Effector memory CD4-positive, alpha-beta T cell (primary cell): ENCODE measurements at regions not wholly inside any gene's neighbourhood (a gene's known extent, or its start where the extent isn't known, plus 50 kb on each side); places are given as distances from the start of the nearest gene placed in this dataset.

ENCODE experiments used
- DNase-seq, 3 donors: peaks; one replicate each; pipeline ENCODE4 v3.0.0-alpha.2; 2020
- H3K27ac ChIP-seq: 2 replicates; pipeline ENCODE4 v1.7.0; 2013; ENCODE audit warnings: mild to moderate bottlenecking, low read length, moderate library complexity; ENCODE audit not compliant: insufficient read depth, poor library complexity, severe bottlenecking
- H3K27me3 ChIP-seq: replicated peaks from 2 replicates; pipeline ENCODE4 v1.7.0; 2013; ENCODE audit warnings: mild to moderate bottlenecking, low read length; ENCODE audit not compliant: insufficient read depth, control insufficient read depth, poor library complexity, severe bottlenecking
- H3K36me3 ChIP-seq: 2 replicates; pipeline ENCODE4 v1.7.0; 2013; ENCODE audit warnings: mild to moderate bottlenecking, low read length, moderate library complexity; ENCODE audit not compliant: control insufficient read depth, insufficient read depth
- H3K4me1 ChIP-seq: 2 replicates; pipeline ENCODE4 v1.7.0; 2013; ENCODE audit warnings: low read length, mild to moderate bottlenecking; ENCODE audit not compliant: control insufficient read depth, insufficient read depth, poor library complexity, severe bottlenecking
- H3K4me3 ChIP-seq: 2 replicates; pipeline ENCODE4 v1.7.0; 2013; ENCODE audit warnings: low read length, low read depth, mild to moderate bottlenecking; ENCODE audit not compliant: insufficient read depth, poor library complexity, severe bottlenecking
- H3K9me3 ChIP-seq: 2 replicates; pipeline ENCODE4 v1.7.0; 2013; ENCODE audit warnings: mild to moderate bottlenecking, low read length, moderate library complexity; ENCODE audit not compliant: control insufficient read depth

GRCh38 chr6:21740376-21741124 is 147.0 kb downstream of the SOX4 start:
- no peaks in the 10 kb centered on the region for H3K27me3 ChIP-seq
- no peaks in the 10 kb centered on the region for H3K36me3 ChIP-seq
- no peak overlapping the region for H3K27ac ChIP-seq
- DNase-seq: no peak
- H3K4me1 ChIP-seq: no peaks in the 10 kb centered on the region
- H3K9me3 ChIP-seq: no peaks in the 10 kb centered on the region
- no peak overlapping the region for H3K4me3 ChIP-seq

DNA sequence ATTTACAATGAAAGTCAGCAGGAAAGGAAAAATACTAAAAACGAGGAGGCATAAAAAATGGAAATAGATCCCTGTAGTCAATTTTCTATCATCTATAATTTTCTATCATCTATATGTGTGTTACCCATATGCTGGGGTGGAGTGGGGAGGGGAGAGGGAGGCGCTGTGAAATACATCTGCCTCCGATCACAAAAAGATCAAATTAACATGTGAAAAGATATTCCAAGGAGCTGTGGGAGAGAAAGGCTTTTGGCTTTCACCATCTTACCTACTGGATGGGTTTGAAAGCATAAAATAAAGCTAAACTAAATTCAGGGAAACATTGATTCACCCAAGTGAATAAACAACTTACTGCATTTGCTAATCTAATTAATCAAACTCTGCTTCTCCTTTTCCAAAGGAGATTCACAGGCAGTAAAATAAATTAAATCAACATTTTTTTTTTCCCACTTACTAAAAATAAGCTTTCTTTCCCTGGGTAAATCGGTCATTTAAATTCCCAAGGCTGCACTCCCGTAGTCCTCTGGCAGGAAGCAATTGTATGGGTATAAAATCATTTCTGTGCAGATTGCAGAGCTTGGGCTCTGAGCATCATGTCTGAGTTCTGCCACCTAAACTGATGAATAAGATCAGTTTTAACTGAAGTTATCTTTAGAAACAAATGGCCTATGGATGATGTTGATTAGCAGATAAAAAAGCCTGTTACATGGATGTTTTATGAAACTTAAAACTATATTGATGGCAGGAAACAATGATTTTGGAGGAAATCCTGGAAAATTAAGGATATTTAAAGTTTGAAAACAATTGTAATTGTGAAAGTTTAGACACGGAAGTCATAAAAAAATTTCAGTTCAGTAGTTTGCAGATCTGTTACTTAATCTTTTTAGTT is 147.9 kb downstream of the SOX4 start:
- no peak overlapping the region for H3K4me3 ChIP-seq
- no peak overlapping the region for H3K27ac ChIP-seq
- no peaks in the 10 kb centered on the region for H3K9me3 ChIP-seq
- DNase-seq: no peak
- no peaks in the 10 kb centered on the region for H3K27me3 ChIP-seq
- H3K4me1 ChIP-seq: no peaks in the 10 kb centered on the region
- H3K36me3 ChIP-seq: no peaks in the 10 kb centered on the region

DNA sequence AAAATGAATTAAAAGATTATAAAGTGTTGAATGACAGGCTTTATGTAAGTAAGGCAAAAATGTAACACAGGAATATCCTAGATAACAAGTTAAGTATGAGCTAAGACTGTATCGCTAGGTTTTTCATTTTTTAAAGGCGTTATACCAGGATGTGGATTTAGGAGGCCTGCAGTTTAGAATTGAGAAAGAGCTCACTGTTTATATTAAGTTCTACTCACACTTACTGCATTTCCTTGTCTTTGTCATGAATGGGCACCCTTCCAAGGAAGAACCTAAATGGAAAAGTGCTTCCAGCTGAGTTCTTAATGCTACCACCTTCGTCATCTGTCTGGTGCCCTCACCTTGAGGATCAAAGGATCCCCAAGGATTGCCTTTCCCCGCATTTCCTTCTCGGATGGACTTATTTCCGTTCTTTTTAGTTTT is 148.7 kb downstream of the SOX4 start:
- Histone ChIP-seq H3K9me3 (no peaks in the 10 kb centered on the region), H3K27ac (no peak overlapping the region), H3K36me3 (no peaks in the 10 kb centered on the region), H3K27me3 (no peaks in the 10 kb centered on the region), H3K4me1 (no peaks in the 10 kb centered on the region), H3K4me3 (no peak overlapping the region)
- no peak for DNase-seq

GRCh38 chr6:21744331-21744730 is 150.8 kb downstream of the SOX4 start:
- Histone ChIP-seq H3K36me3 (no peaks in the 10 kb centered on the region), H3K27ac (no peak overlapping the region), H3K4me1 (no peaks in the 10 kb centered on the region), H3K4me3 (no peak overlapping the region), H3K9me3 (no peaks in the 10 kb centered on the region), H3K27me3 (no peaks in the 10 kb centered on the region)
- DNase-seq: no peak

GRCh38 chr6:21745543-21746337 is 152.2 kb downstream of the SOX4 start:
- Histone ChIP-seq H3K27ac (no peak overlapping the region), H3K9me3 (no peaks in the 10 kb centered on the region), H3K4me3 (no peak overlapping the region), H3K4me1 (no peaks in the 10 kb centered on the region), H3K27me3 (no peaks in the 10 kb centered on the region), H3K36me3 (no peaks in the 10 kb centered on the region)
- DNase-seq: no peak

DNA sequence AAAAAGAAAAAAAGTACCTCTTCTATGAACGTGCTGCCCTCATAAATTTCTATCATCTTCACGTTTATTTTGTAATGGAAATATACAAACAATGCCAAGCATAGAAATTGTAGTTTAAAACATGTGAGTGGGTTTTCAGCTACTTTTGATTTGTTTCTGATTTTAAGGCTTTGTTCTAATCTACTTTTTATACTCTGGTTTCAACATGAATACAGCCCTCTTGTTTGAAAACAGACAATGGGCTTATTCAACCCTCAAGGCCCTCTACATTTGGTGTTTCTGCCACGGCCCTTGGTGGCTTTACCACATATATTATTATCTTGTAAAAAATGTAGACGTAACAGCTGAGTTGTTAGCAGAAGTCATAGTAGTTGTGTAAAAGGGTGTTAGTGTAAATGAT is 153.9 kb downstream of the SOX4 start:
- Histone ChIP-seq H3K27ac (no peak overlapping the region), H3K9me3 (no peaks in the 10 kb centered on the region), H3K4me3 (no peak overlapping the region), H3K36me3 (no peaks in the 10 kb centered on the region), H3K4me1 (no peaks in the 10 kb centered on the region), H3K27me3 (no peaks in the 10 kb centered on the region)
- no peak for DNase-seq

DNA sequence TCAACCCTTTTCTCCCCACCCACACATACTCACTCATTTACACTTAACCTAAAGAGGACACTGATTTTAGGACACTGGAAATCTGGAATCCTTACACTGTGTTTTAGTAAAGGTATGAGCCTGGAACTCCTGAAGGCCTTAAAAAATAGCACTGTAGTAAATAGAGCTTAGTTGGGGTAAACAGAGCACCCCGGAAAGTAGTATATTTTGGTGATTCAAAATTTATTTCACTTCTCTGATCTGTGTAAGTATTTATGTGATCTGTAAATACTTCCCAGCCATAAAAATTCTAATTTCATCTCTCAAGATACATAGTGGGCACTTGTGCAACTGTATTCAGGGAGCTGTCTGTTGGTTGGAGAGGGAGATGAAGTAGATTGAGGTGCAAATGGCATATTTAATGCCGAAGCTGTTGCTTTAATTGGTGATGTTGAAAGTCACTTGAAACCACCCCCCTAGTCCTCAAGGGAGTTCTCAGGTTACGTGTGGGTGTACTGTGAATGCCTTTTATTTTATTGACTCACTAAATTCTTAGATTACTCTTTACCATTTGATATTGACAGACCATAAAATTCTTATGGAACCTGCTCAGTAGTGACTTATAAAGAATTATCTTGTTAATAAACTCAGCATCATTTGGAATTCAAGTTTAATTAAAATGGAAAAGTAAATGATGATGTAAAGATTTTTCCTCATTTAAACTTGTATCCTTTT is 154.9 kb downstream of the SOX4 start:
- Histone ChIP-seq H3K27me3 (no peaks in the 10 kb centered on the region), H3K4me1 (no peaks in the 10 kb centered on the region)
- DNase-seq: no peak

GRCh38 chr6:21749754-21750153 is 156.2 kb downstream of the SOX4 start:
- H3K4me1 ChIP-seq: no peaks in the 10 kb centered on the region
- no peak for DNase-seq

More for the DNA sequence above, 154.9 kb downstream of the SOX4 start:
- no peaks in the 10 kb centered on the region for H3K9me3 ChIP-seq
- H3K27ac ChIP-seq: no peak overlapping the region
- no peak overlapping the region for H3K4me3 ChIP-seq
- H3K36me3 ChIP-seq: no peaks in the 10 kb centered on the region

GRCh38 chr6:21750575-21750974 is 157.0 kb downstream of the SOX4 start:
- H3K36me3 ChIP-seq: no peaks in the 10 kb centered on the region
- H3K9me3 ChIP-seq: no peaks in the 10 kb centered on the region
- no peak for DNase-seq
- H3K27ac ChIP-seq: no peak overlapping the region
- H3K4me1 ChIP-seq: no peaks in the 10 kb centered on the region
- no peak overlapping the region for H3K4me3 ChIP-seq
- no peaks in the 10 kb centered on the region for H3K27me3 ChIP-seq

More at GRCh38 chr6:21749754-21750153, 156.2 kb downstream of the SOX4 start:
- Histone ChIP-seq H3K9me3 (no peaks in the 10 kb centered on the region), H3K27ac (no peak overlapping the region), H3K4me3 (no peak overlapping the region), H3K27me3 (no peaks in the 10 kb centered on the region), H3K36me3 (no peaks in the 10 kb centered on the region)
